Stomach (tissue), 4 donors: ENCODE measurements at regions not wholly inside any gene's neighbourhood (a gene's known extent, or its start where the extent isn't known, plus 50 kb on each side); places are given as distances from the start of the nearest gene placed in this dataset.

Source experiments
- EP300 ChIP-seq: sonication (generic); formaldehyde crosslinking; IDR thresholded peaks from one replicate; pipeline ENCODE4 v1.6.1; 2017; ENCODE audit warnings: antibody characterized with exemption
- POLR2A ChIP-seq, 4 donors: fragments of 450-650 bp; IDR thresholded peaks; one replicate each; pipeline ENCODE4 v1.6.1; 2016; ENCODE audit warnings: antibody characterized with exemption in 4 of 4, control low read depth in 2 of 4, mild to moderate bottlenecking in 1 of 4, moderate library complexity in 1 of 4
- POLR2AphosphoS5 ChIP-seq, 3 donors: sonication (generic); formaldehyde crosslinking; IDR thresholded peaks; one replicate each; pipeline ENCODE4 v1.6.1; 2016; ENCODE audit warnings: antibody characterized with exemption in 3 of 3
- TF ChIP-seq, protein P1 (sequence below), 7 experiments: fragments of 450-650 bp in 4 of 7; fragments of 200-600 bp in 3 of 7; sonication (generic) in 3 of 7; IDR thresholded peaks; one replicate each; pipeline ENCODE4 v1.5.1; 2016 to 2019; ENCODE audit warnings: antibody characterized with exemption in 7 of 7, control low read depth in 2 of 7, mild to moderate bottlenecking in 1 of 7

DNA sequence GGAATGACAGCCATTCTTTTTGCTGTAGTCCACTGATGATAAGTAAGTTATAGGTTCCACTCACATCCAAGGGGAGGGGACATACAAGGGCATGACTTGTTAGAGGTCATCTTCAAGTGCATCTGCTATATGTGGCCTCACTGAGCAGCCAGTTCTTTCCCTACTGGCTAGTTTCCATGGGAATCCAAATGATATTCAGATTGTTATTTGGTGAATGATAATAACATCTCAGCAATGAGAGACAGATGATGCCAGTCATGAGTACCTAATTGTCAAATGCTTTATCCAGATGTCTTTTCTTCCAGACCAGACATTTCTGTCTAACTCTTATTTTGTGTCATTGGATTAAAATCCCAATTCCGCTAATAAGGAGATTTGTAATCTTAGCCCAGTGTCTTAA is 460.4 kb upstream of the BOD1L1 start:
- TF ChIP-seq, protein P1, sequence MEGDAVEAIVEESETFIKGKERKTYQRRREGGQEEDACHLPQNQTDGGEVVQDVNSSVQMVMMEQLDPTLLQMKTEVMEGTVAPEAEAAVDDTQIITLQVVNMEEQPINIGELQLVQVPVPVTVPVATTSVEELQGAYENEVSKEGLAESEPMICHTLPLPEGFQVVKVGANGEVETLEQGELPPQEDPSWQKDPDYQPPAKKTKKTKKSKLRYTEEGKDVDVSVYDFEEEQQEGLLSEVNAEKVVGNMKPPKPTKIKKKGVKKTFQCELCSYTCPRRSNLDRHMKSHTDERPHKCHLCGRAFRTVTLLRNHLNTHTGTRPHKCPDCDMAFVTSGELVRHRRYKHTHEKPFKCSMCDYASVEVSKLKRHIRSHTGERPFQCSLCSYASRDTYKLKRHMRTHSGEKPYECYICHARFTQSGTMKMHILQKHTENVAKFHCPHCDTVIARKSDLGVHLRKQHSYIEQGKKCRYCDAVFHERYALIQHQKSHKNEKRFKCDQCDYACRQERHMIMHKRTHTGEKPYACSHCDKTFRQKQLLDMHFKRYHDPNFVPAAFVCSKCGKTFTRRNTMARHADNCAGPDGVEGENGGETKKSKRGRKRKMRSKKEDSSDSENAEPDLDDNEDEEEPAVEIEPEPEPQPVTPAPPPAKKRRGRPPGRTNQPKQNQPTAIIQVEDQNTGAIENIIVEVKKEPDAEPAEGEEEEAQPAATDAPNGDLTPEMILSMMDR (IDR thresholded peaks at IDR 0.05), result no peak
- TF ChIP-seq POLR2A (IDR thresholded peaks at IDR 0.05) (no peak), POLR2AphosphoS5 (IDR thresholded peaks at IDR 0.05) (no peak), EP300 (no peak)
